Thyroid gland (tissue), 4 donors: ENCODE measurements at regions not wholly inside any gene's neighbourhood (a gene's known extent, or its start where the extent isn't known, plus 50 kb on each side); places are given as distances from the start of the nearest gene placed in this dataset.

ENCODE experiments used
- CTCF ChIP-seq, 6 experiments: fragments of 200-600 bp in 3 of 6; fragments of 450-650 bp in 3 of 6; sonication (generic) in 3 of 6; IDR thresholded peaks; one replicate each; pipeline ENCODE4 v1.5.1; 2016 to 2019; ENCODE audit warnings: antibody characterized with exemption in 6 of 6, mild to moderate bottlenecking in 2 of 6, inconsistent platforms in 1 of 6, moderate library complexity in 1 of 6
- POLR2A ChIP-seq, 2 donors: fragments of 450-650 bp; IDR thresholded peaks; one replicate each; pipeline ENCODE4 v1.6.1; 2017; ENCODE audit warnings: antibody characterized with exemption in 2 of 2, mild to moderate bottlenecking in 2 of 2, moderate library complexity in 1 of 2

- no peak for TF ChIP-seq CTCF (IDR thresholded peaks at IDR 0.05)
- no peak for TF ChIP-seq POLR2A (IDR thresholded peaks at IDR 0.05)
These were observed 880.0 kb downstream of the SLC16A7 start for GRCh38 chr12:60475825-60476224.
